ENCODE measurements at regions not wholly inside any gene's neighbourhood (a gene's known extent, or its start where the extent isn't known, plus 50 kb on each side); places are given as distances from the start of the nearest gene placed in this dataset.

GRCh38 chr19:34603003-34603402 is 74.0 kb downstream of the SCGB2B2 start:
- Histone ChIP-seq H4K8ac (ENCODE audit: extremely low read depth, insufficient read depth, low read length) (no peak overlapping the region), H3K4me1 (replicated peaks in 1 of 4; ENCODE audit: control insufficient read depth in 3 of 4, insufficient read depth in 4 of 4, low read length in 3 of 4) (no peaks in the 10 kb centered on the region), H3K4me2 (ENCODE audit: insufficient read depth in 1 of 2, low read depth in 2 of 2, low read length in 2 of 2) (no peak overlapping the region), H4K91ac (replicated peaks; ENCODE audit: insufficient read length, low read length) (no peak overlapping the region), H3K9ac (replicated peaks in 1 of 4; ENCODE audit: extremely low read depth in 1 of 4, low read depth in 3 of 4, low read length in 3 of 4) (no peak overlapping the region), H3K23ac (ENCODE audit: insufficient read length) (no peak overlapping the region), H3K23me2 (ENCODE audit: low read depth, low read length) (no peaks in the 10 kb centered on the region; the same call in 1 of the 2 replicates), H3K56ac (replicated peaks; ENCODE audit: insufficient read length, low read depth, low read length) (no peak overlapping the region), H3K9me3 (ENCODE audit: insufficient read depth in 2 of 2, low read depth in 1 of 2, low read length in 1 of 2) (peaks cover 58 to 61% of the 10 kb centered on the region in 2 experiments), H3K79me2 (ENCODE audit: control insufficient read depth in 1 of 2, insufficient read depth in 2 of 2, low read length in 2 of 2) (no peaks in the 10 kb centered on the region), H3K4me3 (ENCODE audit: extremely low read depth in 1 of 4, insufficient read depth in 2 of 4, low read depth in 3 of 4, low read length in 4 of 4) (no peak overlapping the region), H4K5ac (ENCODE audit: insufficient read length, low read depth, low read length) (no peak overlapping the region), H2AK5ac (ENCODE audit: low read depth, low read length) (no peak overlapping the region), H4K20me1 (replicated peaks in 1 of 2; ENCODE audit: control insufficient read depth in 1 of 2, insufficient read depth in 2 of 2, low read length in 2 of 2) (no peaks in the 10 kb centered on the region), H2BK15ac (ENCODE audit: low read length) (no peak overlapping the region), H3K14ac (ENCODE audit: insufficient read length) (no peak overlapping the region), H3K27me3 (replicated peaks in 1 of 4; ENCODE audit: control insufficient read depth in 3 of 4, extremely low read depth in 1 of 4, insufficient read depth in 3 of 4, low read length in 3 of 4) (no peaks in the 10 kb centered on the region), H2BK12ac (ENCODE audit: low read depth, low read length) (no peak overlapping the region), H3K27ac (ENCODE audit: low read depth, low read length) (no peak overlapping the region), H3K4ac (replicated peaks; ENCODE audit: insufficient read length, low read depth, low read length) (no peak overlapping the region), H3K18ac (ENCODE audit: extremely low read depth, low read length) (no peak overlapping the region), H2BK120ac (replicated peaks; ENCODE audit: low read depth, low read length) (no peak overlapping the region), H2BK5ac (ENCODE audit: low read depth, low read length) (no peak overlapping the region), H3K36me3 (ENCODE audit: control insufficient read depth in 2 of 4, insufficient read depth in 4 of 4, low read length in 3 of 4) (no peaks in the 10 kb centered on the region), H2AFZ (ENCODE audit: low read length) (no peak overlapping the region), H3K79me1 (ENCODE audit: low read depth, low read length) (no peaks in the 10 kb centered on the region), H2BK20ac (ENCODE audit: low read length) (no peak overlapping the region)
- ChIA-PET POLR2A (ENCODE audit: partially characterized antibody) (no interaction called here), CTCF (ENCODE audit: partially characterized antibody) (no interaction called here)
- DNase-seq (ENCODE audit: low read depth in 1 of 2, low spot score in 2 of 2) (no peak), FAIRE-seq (no peak)
- TF ChIP-seq SIRT6 (IDR thresholded peaks at IDR 0.05; ENCODE audit: low read length) (no peak), BRCA1 (IDR thresholded peaks at IDR 0.05; ENCODE audit: low read depth, low read length) (no peak), NANOG (IDR thresholded peaks at IDR 0.05; ENCODE audit: insufficient read depth, low read depth, low read length, poor library complexity, severe bottlenecking) (no peak), RAD21 (IDR thresholded peaks at IDR 0.05 in 1 of 2, conservative IDR thresholded peaks at IDR 0.05 in 1 of 2; ENCODE audit: low read depth in 2 of 2, low read length in 2 of 2) (no peak), EGR1 (IDR thresholded peaks at IDR 0.05; ENCODE audit: borderline replicate concordance, low read depth, low read length) (no peak), POLR2AphosphoS5 (IDR thresholded peaks at IDR 0.05; ENCODE audit: low read depth, low read length) (no peak), TCF12 (IDR thresholded peaks at IDR 0.05; ENCODE audit: low read depth, low read length) (no peak), TEAD4 (IDR thresholded peaks at IDR 0.05; ENCODE audit: low read depth, low read length) (no peak), BACH1 (IDR thresholded peaks at IDR 0.05; ENCODE audit: low read length) (no peak), RNF2 (IDR thresholded peaks at IDR 0.05; ENCODE audit: borderline replicate concordance, low read depth, low read length, missing control alignments, poor library complexity, severe bottlenecking) (no peak)
